ENCODE measurements at regions not wholly inside any gene's neighbourhood (a gene's known extent, or its start where the extent isn't known, plus 50 kb on each side); places are given as distances from the start of the nearest gene placed in this dataset.

DNA sequence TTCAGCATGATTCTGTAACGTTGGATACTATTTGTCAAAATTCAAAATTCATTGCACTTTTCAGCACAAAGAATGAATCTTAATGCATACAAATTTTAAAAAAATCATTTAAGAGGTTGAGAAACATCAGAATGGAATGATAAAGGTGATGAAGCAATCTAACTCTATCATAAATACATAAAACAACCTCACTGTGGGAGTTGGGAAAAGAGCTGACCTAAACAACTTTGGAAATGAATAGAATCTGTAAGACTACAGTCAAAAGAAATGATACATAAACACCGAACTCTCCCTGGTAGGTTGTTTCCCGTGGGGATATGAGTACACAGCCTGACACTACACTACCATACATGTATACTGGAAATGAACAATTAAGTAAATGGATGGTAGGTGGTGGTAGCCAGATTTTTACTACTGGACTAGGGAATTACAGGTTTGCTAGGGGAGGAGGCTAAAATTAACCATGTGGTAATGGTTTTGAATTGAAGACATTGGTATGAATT is 64.9 kb upstream of the PARP11 start:
- TF ChIP-seq EZH2 (IDR thresholded peaks at IDR 0.05; ENCODE audit: borderline replicate concordance, insufficient read depth, low read length, poor library complexity, severe bottlenecking) = no peak
- TF ChIP-seq RAD21 (conservative IDR thresholded peaks at IDR 0.05) = no peak
- no peak for TF ChIP-seq POLR2AphosphoS5 (IDR thresholded peaks at IDR 0.05)
- TF ChIP-seq, protein P1, sequence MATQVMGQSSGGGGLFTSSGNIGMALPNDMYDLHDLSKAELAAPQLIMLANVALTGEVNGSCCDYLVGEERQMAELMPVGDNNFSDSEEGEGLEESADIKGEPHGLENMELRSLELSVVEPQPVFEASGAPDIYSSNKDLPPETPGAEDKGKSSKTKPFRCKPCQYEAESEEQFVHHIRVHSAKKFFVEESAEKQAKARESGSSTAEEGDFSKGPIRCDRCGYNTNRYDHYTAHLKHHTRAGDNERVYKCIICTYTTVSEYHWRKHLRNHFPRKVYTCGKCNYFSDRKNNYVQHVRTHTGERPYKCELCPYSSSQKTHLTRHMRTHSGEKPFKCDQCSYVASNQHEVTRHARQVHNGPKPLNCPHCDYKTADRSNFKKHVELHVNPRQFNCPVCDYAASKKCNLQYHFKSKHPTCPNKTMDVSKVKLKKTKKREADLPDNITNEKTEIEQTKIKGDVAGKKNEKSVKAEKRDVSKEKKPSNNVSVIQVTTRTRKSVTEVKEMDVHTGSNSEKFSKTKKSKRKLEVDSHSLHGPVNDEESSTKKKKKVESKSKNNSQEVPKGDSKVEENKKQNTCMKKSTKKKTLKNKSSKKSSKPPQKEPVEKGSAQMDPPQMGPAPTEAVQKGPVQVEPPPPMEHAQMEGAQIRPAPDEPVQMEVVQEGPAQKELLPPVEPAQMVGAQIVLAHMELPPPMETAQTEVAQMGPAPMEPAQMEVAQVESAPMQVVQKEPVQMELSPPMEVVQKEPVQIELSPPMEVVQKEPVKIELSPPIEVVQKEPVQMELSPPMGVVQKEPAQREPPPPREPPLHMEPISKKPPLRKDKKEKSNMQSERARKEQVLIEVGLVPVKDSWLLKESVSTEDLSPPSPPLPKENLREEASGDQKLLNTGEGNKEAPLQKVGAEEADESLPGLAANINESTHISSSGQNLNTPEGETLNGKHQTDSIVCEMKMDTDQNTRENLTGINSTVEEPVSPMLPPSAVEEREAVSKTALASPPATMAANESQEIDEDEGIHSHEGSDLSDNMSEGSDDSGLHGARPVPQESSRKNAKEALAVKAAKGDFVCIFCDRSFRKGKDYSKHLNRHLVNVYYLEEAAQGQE (IDR thresholded peaks at IDR 0.05; ENCODE audit: borderline replicate concordance) = no peak
- TF ChIP-seq SMC3 (conservative IDR thresholded peaks at IDR 0.05; ENCODE audit: poor library complexity) = no peak
- TF ChIP-seq, protein P2, sequence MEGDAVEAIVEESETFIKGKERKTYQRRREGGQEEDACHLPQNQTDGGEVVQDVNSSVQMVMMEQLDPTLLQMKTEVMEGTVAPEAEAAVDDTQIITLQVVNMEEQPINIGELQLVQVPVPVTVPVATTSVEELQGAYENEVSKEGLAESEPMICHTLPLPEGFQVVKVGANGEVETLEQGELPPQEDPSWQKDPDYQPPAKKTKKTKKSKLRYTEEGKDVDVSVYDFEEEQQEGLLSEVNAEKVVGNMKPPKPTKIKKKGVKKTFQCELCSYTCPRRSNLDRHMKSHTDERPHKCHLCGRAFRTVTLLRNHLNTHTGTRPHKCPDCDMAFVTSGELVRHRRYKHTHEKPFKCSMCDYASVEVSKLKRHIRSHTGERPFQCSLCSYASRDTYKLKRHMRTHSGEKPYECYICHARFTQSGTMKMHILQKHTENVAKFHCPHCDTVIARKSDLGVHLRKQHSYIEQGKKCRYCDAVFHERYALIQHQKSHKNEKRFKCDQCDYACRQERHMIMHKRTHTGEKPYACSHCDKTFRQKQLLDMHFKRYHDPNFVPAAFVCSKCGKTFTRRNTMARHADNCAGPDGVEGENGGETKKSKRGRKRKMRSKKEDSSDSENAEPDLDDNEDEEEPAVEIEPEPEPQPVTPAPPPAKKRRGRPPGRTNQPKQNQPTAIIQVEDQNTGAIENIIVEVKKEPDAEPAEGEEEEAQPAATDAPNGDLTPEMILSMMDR (IDR thresholded peaks at IDR 0.05; ENCODE audit: poor library complexity, severe bottlenecking) = no peak
- no peak for TF ChIP-seq EP300 (conservative IDR thresholded peaks at IDR 0.05; ENCODE audit: poor library complexity, severe bottlenecking)
- TF ChIP-seq TAF1 (IDR thresholded peaks at IDR 0.05; ENCODE audit: low read depth) = no peak
- no peak for TF ChIP-seq MXI1 (conservative IDR thresholded peaks at IDR 0.05; ENCODE audit: poor library complexity, severe bottlenecking)
